Colon (tissue), 2 donors: ENCODE measurements at regions not wholly inside any gene's neighbourhood (a gene's known extent, or its start where the extent isn't known, plus 50 kb on each side); places are given as distances from the start of the nearest gene placed in this dataset.
"Not testable (repeated sequence)": the region's sequence is repeated elsewhere in the genome, so short reads cannot be mapped to it uniquely, and the experiment has no call there.

Source experiments
- FAIRE-seq: peaks from 2 replicates; lab custom pipeline; 2012; peaks lifted over from hg19 to GRCh38; lab: Jason Lieb, UNC
- donor health status: control.
- donor health status: control.

DNA sequence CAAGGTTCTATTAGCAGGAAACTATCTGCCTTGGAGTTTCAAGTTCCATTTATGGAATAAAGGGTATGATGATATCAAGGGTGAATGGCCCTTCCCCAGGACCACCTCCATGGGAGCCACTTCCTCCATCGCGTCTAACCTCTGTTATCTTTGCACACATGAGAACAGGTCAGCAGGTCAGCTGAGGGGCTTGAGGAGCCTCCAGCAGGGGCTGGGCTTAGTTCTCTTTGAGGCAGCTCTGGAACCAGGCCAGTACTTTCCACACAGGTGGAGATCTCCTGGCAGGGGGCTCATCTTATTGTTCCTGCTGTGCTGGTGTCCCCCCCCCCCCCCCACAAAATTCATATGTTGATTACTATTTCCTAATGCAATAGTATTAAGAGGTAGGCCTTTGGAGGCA lies 472.2 kb upstream of the ZMIZ1 start:
- FAIRE-seq: no peak

DNA sequence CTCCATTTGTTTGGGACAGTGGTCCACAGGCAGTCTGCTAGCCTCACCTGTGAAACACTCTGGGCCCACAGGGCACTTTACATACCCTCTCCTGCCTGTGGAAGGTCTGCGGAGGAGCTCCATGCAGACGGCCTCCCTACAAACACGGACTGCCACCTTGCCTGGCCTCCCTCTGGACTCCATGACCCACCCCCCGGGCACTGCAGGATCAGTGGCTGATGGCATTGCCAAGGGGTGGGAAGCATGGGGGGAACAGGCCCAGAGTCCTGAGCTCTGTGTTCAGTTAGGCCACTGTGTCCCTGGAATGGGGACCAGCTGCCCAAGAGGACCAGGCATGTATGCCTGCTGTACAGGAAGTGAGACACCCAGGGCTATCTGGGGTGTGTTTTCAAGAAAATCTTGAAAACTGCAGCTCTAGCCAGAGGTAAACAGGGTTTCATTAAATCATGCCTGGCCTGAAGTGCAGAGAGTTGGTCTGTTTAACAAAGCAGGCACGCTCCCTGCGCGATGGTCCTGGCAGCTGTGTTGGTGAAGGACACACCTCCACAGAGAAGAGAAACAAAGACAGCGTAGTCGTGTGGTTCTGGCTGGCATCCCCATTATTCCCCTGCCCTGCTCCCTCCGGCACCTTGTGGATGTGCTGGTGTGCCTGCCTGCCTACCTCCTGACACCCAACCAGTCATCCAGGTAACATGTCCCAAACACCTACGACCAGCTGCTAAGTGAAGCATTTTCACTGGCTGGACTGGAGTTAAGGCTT lies 470.8 kb upstream of the ZMIZ1 start:
- FAIRE-seq: no peak

DNA sequence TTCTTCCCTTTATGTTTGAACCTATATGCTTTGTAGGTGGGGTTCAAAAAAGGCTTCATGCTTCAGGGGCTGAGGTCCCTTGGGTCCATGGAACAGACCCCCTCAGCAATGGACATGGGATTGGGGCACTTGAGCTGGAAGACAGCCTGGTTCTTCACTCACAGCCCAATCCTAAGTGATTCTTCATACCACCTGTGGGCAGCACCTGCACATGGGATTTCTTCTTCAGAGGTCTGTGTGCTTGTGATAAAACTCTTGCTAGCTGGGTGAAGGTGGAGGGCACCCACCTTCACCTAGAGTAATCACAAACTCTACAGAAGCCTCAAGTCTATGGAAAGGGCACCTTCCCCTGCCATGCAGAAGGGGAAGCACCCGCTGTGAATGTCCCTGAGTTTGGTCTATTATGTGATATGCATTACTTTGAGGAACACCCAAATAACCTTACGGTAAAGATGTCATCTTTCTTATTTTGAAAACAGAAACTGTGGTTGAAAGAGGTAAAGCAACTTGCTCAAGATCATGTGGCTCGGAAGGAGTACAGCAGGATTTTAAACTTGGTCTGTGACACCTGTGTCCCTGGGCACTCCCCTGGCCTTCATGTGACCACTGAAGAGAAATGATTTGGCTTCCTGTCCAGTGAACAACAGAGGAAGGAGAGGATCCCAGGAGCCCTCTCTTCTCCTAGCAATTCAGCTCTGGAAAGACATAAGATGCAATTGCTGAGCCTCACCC lies 469.5 kb upstream of the ZMIZ1 start:
- no peak for FAIRE-seq

DNA sequence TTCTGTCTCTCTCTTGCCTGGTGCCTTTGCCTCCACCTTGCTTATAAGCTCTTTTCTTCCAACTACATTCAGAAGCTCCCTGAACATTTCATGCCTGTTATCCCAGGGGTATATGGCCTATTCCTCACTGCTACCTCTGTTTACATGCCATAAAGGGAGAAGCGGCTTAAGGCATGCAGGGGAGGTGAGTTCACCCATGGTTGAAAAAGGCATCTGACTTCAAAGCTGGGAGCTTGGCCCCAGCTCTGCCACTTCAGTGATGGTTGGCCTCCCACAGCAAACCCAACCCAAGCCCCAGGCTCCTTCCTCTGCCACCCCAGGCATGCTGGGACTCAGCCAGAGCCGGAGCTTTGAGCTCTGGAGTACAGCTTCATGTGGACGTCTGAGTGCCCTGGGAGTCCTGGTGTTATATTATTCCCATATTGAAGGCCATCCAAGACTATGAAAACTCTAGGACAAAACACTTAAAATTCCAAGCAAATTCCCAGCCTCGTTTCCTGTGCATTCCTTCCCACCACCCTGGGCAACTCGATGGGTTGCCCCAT lies 468.6 kb upstream of the ZMIZ1 start:
- no peak for FAIRE-seq

DNA sequence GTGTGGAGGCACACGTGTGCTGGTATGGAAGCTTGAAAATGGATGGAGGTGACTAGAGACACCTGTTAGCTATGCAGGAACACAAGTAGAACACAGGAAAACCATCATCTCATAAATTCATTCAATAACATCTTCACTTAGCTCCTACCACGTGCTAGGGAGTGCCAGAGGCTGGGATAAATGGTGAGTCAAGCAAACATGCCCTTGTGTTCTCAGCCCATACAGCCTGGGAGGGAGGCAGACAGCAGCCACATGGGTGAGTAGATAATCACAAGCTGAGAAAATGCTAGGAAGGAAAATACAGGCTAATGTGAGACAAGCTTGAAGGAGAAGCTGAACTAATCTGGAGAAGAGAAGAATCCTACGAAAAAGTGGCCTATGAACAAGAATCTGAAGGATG lies 468.0 kb upstream of the ZMIZ1 start:
- no peak for FAIRE-seq

DNA sequence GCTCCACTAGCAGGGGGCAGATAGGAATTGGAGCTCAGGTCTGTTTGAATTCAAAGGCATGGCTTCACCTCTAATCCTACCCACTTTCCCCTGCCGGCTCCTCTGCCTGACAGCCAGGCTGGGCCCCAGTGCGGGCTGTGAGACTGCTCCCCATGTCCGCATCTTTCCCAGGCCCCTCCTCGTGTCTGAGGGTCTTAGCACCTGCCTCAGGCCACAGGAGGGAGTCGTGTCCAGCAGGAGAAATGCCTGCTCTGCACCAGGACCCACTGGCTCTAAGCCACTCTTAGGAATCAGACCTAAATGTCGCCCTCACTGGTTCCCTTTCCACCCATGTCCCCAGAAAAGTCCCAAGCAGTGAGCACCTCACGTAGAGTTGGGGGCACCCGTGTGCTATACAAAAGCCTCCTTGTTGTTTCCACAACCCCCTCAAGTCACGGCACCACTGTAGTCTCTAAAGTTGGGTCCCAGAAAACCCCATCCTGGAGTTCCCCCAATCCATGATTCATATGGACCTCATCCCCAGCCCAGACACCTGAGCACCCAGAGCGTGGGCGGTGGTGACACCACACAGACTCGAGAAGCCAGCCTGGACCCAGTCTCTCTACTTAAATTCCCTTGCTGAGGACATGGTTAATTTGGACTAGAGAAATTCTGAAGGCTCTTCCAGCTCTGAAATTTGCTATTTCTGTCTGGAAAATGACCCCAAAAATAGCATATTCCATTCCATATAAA lies 466.4 kb upstream of the ZMIZ1 start:
- no peak for FAIRE-seq

DNA sequence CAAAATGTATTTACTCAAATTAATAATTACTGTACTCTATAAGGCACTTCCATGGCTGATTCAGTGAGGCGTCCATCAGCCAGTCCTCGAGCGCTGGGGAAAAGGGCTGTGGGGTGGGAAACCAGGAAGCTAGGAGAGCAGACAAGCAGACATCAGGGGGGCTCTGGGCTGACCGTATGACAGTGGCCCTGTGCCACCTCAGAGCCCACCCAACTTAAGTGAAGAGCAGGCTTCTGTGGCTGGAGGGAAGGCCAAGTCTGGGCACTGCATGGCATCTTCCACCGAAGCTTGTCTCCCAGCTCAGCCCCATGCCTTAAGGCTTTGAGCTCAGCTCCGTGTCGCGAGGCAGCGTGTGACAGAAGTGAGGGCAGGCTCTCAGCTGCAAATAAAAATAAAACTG lies 464.5 kb upstream of the ZMIZ1 start:
- FAIRE-seq: no peak

DNA sequence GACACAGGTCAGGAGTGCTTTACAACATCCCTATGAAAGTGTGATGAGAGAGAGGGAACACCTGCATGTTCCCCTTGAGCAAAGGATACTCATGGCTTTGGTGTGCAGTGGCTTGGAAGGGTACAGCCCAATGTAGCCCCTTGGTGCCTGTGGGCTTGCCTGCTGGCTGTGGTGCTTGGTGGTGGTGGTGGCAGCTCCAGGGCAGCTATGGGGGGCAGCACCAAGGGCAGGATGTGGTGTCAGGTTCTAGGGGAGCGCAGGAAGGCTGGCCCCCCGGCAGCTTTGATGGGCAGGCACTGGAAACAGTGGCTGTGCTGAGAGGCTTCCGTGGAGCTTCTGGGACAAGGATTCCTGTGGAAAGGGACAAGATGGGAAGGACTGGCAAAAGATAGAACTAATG lies 464.0 kb upstream of the ZMIZ1 start:
- FAIRE-seq: no peak

DNA sequence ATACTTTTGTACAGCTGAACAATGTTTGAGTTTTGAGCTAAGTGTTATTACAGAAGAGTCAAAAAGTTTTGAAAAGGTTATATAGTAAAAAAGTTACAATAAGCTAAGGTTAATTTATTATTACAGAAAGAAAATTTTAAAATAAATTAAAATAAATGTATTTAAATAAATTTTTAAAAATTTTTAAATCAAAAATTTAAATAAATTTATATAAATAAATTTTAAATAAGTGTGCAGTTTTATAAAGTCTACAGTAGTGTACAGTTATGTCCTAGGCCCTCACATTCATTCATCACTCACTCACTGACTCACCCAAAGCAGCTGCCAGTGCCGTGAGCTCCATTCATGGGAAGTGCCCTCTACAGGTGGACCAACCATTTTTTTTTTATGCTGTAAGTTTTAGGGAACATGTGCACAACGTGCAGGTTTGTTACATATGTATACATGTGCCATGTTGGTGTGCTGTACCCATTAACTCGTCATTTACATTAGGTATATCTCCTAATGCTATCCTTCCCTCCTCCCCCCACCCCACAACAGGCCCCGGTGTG lies 462.9 kb upstream of the ZMIZ1 start:
- FAIRE-seq: peak; percentile 88

DNA sequence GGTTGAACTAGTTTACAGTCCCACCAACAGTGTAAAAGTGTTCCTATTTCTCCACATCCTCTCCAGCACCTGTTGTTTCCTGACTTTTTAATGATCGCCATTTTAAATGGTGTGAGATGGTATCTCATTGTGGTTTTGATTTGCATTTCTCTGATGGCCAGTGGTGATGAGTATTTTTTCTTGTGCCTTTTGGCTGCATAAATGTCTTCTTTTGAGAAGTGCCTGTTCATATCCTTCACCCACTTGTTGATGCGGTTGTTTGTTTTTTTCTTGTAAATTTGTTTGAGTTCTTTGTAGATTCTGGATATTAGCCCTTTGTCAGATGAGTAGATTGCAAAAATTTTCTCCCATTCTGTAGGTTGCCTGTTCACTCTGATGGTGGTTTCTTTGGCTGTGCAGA lies 462.0 kb upstream of the ZMIZ1 start:
- FAIRE-seq: not testable (repeated sequence)

DNA sequence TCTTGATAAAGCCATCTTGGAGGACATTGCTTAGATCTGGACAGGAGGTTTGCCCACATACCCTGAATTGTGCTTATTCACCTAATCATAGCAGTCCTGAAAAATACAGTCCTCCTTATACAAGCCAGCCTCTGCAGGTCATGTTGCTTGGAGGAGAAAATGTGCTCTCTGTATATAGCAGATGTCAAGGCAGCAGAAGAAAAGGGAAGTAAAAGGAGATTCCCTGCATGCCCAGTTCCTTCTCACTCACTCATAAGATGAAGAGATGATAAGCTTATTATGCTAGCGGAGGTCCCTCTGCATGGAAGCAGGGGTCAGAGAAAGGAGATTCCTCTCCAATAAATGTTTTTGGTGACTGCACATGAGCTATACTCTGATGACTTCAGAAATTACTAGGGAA lies 458.8 kb upstream of the ZMIZ1 start:
- FAIRE-seq: no peak

DNA sequence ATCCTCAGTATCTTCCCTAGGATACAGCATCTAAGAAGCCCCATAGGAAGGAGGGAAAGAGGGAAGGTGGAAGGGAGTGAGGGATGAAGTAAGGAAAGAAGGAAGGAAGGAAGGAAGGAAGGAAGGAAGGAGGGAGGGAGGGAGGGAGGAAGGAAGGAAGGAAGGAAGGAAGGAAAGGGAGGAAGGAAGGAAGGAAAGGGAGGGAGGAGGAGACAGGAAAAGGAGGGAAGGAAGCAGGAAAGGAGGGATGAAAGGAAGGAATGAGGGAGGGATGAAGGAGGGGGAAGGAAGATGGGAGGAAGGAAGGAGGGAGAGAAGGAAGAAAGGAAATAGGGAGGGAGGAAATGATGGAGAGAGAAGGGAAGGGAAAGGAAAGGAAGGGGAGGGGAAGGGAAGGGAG lies 455.6 kb upstream of the ZMIZ1 start:
- no peak for FAIRE-seq

DNA sequence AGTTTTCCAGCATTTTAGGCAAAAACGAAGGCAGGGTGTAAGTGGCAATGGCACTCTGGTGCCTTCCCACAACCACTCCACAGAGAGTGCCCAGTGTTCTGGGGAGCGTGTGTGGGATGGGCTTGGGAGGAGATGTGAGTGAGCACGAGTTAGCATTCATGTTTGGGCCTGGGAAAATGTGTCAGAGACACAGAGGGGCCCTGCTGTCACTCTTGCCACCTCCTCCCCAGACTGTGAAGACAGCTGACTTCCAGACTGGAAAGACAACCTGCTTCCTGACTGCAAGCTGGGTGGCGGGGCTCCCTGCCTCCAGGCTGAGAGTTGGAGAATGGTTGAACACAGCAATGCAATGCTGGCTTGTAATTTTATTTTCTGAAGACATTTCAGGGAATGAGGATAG lies 454.5 kb upstream of the ZMIZ1 start:
- no peak for FAIRE-seq

DNA sequence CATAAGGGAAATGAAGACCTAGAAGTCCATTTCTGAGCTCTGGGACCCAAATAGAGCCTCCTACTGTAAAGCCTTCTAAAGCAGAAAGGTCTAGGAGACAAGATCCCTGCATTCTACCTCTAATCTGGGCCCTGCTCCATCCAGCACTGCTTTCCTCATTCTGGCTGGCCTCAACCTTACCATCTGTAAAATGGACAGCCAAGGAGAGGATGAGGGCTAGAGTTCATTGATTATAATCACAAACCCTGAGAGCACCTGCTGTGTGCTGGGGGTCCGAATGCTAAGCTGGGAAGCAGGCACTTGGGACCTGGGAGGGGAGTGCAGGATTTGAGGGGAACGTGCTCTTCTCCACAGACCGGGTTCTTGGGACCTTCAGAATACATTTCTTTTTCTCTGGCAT lies 454.0 kb upstream of the ZMIZ1 start:
- no peak for FAIRE-seq

DNA sequence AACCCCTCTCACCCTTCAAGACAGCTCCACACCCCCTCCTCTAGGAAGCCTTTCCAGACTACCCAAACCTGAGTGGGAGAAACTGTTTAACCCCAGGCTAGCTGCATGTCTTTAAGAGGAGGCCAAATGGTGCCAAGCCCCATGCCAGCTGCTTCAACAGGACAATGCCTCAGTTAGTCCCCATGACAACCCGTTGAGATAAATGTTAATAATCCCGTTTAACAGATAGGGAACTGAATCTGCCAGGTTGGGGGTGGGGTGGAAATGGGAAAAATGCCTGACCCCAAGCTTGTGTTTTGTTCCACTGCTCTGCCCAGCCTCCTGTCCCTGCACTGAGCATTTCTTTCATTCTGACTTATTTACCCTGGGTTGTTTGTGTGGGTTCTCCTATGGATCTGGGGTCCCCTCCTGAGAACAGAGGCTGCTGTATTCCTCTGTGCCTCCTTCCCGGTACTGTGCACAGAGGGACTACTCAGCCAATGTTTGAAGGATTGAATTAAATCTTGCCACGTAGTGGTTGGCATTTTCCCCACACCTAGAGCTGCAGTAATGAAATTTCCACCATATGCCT lies 452.6 kb upstream of the ZMIZ1 start:
- FAIRE-seq: no peak

DNA sequence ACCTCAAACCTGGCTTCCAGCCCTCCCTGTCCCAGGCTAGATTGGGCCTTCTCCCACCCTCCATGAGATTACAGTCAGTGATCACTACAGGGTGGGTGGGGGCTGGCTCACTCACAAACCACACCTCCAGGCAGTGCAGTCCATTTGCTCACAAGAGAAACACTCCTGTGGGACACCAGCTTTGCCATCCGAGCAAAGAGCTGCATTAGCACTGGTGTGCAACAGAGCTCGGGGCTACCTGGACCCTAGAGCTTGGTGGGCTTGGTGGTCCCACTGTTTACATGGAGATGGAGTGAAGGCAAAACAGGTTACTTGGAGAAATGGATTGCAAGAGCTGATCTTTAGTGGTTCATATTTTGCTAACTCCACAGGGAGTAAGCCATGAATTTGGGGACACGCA lies 451.7 kb upstream of the ZMIZ1 start:
- FAIRE-seq: no peak

DNA sequence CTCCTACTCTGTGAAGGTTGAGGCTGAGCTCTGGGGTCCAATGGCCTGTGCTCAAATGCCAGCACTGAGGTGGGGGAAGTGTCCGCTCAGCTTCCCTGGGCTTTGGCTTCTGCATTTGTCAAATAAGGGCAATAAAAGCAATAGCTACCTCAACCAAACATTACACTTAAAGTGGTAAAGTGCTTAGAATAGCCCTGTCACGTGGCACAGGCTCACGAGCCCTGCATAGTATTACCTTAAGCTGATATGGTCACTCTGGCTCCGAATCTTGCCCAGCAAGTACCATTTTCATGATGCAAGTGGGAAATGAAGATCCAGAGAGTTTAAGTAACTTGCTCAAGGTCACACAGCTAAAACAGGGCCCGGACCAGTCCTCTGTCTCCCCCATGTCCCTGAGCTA lies 451.1 kb upstream of the ZMIZ1 start:
- FAIRE-seq: no peak

DNA sequence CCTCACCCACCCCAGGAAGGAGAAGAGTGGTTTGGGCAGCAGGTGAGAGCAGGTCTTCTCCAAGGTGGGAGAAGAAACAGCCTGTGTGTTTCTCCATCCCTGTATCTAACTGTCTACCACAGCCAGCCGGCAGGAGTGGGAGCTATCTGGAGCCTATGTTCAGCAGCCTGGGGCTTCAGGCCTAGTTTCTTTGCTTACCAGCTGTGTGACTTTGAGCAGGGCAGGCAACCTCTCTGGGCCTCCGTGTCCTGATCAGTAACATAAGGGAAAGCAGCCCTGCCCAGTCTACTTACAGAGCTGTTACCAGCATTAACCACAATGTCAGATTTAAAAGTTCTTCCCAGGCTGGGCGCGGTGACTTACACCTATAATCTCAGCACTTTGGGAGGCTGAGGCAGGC lies 450.7 kb upstream of the ZMIZ1 start:
- FAIRE-seq: no peak

DNA sequence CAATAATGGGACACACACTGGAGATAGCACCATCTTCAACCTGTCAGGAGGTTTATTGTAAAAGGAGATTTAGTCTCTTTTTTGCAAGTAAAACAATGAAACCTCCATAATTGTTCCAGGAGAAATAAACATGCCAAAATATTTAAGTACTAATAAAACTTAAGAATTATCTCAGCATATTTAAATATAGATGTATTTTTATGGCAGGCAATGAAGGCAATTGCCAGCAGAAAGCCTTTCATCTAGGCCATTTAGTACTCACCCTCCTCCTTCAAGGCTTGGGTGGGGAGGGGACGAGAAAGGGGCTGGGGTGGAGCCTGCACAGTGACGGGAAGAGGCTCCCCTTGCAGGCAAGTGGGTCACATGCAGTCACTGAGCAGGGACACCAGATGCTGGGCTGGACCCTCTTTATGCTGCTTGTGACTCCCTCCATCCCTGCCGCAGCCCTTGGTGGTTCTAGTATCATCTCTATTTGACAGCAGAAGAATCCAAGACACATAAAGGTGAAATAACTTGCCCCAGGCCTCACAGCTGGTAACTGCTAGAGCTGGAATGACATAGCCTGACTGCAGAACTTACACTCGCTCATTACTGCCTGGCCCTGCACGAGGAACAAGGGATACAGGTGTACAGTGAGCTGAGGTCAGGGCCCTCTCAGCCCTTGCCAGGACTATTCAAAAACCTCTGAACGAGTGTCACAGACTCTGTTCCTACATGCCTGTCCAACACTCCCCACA lies 449.5 kb upstream of the ZMIZ1 start:
- FAIRE-seq: no peak

DNA sequence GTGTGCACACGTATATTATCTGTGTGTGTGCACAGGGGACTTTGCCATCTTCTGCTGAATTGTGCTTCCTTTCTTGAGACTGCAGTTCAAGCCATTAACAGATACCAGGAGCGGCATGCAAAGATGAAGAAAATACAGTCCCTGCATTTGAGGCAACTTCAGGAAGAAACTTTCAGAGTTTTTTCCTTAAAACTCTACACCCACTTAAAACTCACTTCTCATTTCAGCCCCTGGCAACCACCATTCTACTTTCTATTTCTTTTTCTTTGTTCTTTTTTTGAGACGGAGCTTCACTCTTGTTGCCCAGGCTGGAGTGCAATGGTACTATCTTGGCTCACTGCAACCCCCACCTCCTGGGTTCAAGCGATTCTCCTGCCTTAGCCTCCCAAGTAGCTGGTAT lies 448.9 kb upstream of the ZMIZ1 start:
- FAIRE-seq: no peak

DNA sequence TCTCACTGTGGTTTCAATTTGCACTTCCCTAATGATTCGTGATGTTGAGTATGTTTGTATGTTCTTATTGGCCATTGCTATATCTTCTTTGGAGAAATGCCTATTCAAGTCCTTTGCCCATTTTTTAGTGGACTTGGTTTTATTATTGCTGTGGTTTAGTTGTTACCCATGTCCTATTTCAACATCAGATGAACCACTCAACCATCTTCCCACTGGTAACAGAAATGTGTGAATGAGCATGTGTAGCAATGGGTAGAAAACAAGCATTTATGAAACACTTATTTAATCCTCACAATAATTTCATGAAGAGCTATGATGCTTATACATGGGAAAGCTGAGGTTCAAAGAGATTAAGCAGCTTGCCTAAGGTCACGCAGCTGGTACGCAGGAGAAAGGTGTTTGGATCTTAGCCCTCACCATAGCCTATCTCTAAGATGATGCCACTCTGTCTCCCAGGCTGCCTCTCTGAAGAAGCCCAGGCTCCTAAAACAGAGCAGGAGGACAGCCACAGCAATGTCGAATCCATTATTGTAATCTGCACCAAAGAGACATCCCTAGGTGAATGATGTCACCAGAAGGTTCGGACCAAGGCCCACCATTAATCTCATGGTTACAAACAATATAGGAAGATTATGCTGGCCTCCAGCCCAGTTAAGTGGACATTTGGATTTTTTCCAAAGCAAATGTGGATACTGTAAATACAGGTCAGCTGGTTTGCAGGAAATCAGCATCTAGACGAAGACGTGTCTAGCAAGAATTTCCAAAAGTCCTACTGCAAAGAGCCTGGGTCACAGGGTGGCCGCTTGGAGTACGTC lies 447.6 kb upstream of the ZMIZ1 start:
- FAIRE-seq: no peak
